Middle frontal gyrus (tissue), 1 donor: ENCODE measurements at regions not wholly inside any gene's neighbourhood (a gene's known extent, or its start where the extent isn't known, plus 50 kb on each side); places are given as distances from the start of the nearest gene placed in this dataset.
"Not testable (repeated sequence)": the region's sequence is repeated elsewhere in the genome, so short reads cannot be mapped to it uniquely, and the experiment has no call there.

ENCODE experiments used
- DNase-seq: peaks from one replicate; pipeline ENCODE4 v3.0.0-alpha.2; 2015; ENCODE audit warnings: low spot score; ENCODE audit errors: extremely low spot score

GRCh38 chr2:56510610-56511009 lies 326.8 kb downstream of the CCDC85A start:
- DNase-seq = no peak

DNA sequence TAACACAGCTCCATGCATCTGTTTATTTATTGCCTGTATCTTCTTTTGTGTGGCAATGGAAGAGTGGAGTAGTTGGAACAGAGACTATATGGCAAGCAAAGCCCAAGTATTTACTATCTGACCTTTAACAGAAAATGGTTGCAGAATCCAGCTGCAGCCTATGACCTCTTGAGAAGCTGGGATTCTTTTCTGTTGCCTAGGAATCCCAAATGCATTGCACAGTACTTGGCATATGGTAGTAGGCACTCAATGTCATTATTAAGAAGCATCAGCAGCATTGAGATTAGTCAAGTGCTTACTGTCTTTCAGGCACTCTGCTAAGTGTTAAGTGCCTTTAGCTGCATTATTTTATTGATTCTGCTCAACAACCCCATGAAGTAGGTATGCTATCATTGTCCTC lies 331.6 kb downstream of the CCDC85A start:
- no peak for DNase-seq

- no peak for DNase-seq
Measured at GRCh38 chr2:56519806-56520205, 336.0 kb downstream of the CCDC85A start.

DNA sequence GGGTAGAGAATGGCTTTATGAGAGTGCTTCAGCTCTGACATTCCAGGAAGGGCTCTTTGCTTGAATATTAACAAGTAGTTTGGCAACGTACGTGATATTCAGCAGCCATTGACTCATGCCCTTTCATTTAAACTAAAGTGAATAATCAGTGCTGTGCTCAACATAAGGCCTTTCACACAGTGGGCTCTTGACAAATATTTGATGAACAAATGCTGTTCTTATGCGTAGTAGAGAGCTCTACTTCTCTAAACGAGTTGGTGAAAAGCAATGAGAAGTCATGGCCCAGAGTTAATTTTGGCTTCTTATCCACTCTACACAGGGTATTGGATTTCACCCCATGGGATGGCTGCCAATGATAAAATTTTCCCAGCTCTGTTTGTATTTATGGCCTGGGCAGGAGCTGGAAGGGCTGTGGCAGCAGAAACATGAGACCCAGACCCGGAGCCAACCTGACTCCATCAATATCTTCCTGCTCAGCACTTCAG lies 338.9 kb downstream of the CCDC85A start:
- DNase-seq = no peak

GRCh38 chr2:56523816-56524215 lies 340.0 kb downstream of the CCDC85A start:
- DNase-seq = no peak

DNA sequence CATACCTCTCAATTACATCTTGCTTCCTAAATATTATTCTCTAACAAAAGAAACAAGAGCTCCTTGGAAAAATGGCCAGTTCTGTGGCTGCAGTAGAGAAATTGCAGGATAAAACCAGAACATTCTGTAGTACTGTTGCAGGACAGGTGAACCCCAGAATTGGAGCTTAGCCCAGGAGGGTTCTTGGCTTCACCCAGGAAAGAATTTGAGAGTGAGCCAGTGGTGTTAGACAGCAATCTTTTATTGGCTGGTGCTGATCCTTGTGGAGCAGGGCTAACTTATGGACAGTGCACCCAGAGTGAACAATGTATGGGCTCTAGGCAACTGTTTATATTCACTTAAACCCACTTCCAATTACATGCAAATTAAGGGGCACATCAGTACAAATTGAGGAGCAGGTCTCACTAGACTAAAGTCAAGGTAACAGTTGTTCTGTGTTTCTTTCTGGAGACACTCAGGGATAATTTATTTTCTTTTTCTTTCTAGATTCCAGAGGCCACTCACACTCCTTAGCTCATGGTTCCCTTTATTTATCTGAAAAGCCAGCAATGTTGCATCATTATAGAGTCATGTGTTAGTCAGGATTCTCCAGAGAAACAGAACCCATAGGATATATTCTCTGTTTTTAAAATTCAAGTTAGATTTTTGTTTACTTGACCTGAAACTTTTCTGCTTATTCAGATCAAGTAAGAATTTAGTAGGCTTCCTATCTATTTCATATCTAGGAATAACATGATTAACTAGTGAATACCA lies 348.1 kb downstream of the CCDC85A start:
- no peak for DNase-seq

DNA sequence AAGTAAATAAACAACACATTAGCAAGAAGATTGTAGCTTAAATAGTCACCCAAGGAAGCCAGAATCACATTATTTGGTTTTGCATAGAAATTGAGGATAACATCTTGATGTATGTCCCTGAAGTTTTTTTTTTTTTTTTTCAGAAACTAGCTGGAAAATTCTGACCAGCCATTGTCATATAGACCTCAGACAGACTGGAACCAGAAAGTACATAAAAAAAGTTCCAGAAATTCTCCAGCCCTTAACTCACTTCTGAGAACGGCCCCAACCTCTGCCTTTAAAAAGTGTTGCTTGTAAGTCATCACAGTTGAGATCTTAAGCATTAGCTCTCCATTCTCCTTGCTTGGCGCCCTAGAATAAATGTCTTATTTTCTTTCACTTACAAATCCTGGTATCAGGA lies 350.5 kb downstream of the CCDC85A start:
- no peak for DNase-seq

DNA sequence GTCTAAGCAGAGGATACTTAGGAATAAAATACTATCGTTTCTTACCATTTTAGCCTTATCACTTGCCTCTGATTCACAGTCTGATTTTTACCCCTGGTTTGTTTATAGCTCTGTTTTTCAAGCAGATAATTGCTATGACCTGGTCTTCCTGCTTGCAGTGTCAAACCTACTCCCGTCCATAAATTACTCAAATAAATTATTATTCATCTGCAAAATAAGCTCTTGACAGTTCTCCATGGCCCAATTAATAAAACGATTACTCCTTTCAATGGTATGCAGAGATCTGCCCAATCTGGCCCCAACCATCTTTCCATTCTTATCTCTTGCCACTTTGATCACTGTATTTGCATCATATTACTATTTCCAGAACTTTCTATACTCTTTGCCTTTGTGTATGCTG lies 354.0 kb downstream of the CCDC85A start:
- DNase-seq = no peak

GRCh38 chr2:56539618-56540017 lies 355.8 kb downstream of the CCDC85A start:
- DNase-seq = no peak

DNA sequence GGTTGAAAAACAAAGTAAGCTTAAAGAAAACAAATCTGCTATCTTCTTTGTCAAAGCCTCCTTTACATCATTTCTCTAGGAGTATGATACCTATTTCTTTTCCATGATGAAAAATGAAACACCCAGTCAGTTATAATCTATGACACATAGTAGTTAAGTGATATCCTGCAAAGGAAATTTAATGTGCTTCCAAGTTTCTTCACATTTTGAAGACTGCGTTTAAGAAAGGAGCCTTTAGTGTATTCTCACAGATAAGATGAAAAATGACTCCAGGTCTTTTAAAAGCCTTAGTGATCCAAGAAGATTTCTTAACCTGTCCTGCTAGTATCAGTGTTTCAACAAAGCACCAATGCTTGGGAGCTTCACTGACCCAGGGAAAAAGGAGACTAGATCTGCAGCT lies 356.7 kb downstream of the CCDC85A start:
- no peak for DNase-seq

GRCh38 chr2:56540916-56541315 lies 357.1 kb downstream of the CCDC85A start:
- DNase-seq = no peak

- no peak for DNase-seq
Measured at GRCh38 chr2:56542213-56542612, 358.4 kb downstream of the CCDC85A start.

GRCh38 chr2:56565143-56565542 lies 381.4 kb downstream of the CCDC85A start:
- DNase-seq = no peak

DNA sequence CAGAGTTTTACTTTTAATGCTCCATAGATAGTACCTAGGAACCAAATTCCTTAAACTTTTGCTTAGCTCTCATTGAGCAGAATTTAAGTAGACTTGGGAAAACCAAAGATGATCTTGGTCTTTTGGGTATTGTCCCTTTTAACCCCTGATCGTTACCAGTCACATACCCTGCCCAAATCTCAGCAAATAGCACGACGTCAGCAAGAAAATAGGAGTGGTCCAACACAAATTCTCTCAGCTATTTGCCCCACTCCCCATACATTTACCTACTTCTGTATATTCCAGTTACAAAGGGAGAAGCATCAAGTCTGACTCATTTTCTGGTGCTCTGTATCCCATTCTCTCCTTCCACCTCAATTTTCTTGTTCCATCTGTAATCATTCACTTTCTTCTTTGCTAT lies 387.3 kb downstream of the CCDC85A start:
- DNase-seq = no peak

DNA sequence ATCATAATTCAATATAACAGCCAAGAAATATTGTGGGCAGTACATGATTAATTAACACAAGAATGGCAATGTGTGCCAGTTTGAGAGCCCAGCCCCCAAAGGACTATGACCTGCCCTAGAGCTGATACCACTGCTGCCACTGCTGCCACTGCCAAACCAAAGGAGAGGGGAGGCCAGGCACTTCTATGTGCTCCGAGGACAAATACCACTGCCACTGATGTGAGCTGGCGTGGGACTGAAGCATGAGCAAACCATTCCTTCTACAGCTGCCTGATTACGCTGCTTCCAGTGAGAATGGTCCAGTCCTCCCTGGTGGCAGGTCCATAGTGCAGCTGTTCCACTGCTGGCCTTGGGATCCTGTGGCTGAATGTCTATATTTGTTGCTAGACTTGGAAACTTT lies 392.2 kb downstream of the CCDC85A start:
- DNase-seq = no peak

DNA sequence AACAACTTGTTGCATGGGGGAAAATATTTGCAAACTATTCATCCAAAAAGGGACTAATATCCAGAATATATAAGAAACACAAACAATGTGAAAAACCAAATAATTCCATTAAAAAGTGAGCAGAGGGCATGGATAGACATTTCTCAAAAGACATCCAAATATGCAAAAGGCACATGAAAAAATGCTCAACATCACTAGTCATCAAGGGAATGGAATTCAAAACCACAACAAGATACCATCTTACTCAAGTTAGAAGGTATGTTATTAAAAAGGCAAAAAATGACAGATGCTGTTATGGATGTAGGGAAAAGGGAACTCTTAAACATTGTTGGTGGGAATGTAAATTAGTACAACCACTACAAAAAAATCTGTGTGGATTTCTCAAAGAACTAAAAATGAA lies 396.5 kb downstream of the CCDC85A start:
- no peak for DNase-seq

DNA sequence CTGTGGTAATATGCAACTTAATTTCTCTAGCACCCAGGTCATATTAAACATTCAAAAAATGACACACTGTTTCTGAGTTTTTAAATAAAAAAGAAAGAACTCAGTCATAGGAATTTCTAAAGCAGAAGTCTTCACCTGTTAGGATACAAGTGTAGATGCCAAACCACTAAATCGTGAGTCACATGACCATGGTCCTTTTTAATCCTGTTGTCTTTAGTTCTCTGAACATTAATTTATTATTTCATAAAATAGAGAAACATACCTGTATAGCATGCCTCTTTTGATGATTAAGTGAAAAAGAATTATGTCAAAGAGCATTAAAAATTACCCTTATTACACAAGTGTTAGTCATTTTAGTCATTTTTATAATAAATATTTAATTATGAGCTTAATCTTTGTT lies 398.8 kb downstream of the CCDC85A start:
- DNase-seq = no peak

GRCh38 chr2:56583796-56584315 lies 400.1 kb downstream of the CCDC85A start:
- DNase-seq = no peak

DNA sequence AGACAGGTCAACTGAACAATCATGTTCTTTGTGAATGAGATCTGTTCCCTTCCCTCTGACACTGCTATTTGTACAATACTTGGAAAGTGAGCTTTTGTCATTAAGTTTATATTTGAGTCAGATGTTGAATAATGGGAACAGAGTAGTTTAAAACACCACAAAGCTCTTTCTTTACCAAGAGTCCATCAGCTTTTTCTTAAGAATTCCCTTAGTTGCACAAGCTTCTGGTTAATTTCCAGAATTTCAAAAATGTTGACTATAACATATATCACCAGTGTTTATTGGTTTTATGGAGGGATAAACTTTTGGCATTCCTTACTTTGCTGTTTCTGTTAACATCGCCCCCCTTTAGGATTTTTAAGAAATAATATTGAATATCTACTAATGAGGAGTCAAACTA lies 403.7 kb downstream of the CCDC85A start:
- DNase-seq = no peak

DNA sequence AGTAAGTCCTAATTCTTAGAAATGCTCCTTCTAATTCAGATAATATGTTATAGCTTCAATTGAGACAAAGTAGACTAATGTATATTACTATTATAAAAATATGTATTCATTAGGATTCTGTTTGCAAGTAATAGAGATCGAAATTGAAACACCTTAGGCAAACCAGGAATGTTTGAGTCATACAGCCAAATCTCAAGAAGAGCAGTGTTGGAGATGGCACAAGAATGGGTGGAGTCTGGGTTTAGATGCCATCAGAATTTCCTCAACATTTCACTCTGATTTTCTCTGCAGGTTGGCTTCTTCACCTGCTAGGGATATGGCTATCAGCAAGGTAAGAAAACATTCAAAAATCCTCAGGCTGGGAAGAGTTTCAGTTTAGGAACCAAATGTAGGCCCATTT lies 405.4 kb downstream of the CCDC85A start:
- no peak for DNase-seq

DNA sequence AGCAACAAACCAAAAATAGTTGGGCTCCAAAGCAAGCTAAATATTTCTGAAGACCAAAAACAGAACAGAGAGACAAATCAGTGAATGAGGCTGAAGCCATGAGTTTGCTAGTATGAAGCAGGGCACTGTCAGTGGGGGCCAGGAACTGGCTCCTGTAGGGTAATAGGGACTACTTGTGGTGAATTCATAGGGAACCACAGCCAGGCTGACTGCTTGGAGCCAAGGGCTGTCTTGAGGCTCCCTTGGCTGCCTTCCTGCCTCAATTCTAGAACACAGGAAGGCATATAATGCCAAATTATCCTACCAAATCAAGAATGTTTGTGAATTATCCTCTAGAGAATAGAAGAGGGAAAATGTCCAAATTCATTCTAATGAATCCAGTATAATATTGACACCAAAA lies 406.0 kb downstream of the CCDC85A start:
- DNase-seq = no peak

DNA sequence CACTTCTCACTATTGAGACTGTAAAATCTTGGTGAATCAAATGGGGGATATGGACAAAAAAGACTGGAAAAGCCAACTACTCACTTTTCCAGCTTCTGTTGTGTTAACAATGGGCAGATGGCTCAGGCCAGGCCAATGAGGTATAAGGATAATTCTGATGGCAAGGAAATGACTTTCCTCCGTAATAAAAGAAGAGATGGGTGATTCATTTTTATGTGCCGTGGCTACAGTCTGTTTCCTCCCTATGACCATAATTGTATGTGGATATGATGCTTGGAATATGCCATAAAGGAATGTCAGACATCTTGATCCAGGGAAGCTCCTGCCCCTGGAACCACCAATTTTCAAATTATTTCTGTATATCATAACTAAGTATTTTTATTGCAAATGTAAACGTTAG lies 406.8 kb downstream of the CCDC85A start:
- DNase-seq = no peak

DNA sequence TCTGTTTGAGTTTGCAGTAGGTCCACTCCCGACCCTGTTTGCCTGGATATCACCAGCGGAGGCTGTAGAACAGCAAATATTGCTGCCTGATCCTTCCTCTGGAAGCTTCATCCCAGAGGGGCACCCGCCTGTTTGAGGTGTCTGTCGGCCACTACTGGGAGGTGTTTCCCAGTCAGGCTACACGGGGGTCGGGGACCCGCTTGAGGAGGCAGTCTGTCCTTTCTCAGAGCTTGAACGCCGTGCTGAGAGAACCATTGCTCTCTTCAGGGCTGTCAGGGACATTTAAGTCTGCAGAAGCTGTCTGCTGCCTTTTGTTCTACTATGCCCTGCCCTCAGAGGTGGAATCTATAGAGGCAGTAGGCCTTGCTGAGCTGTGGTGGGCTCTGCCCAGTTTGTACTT lies 422.3 kb downstream of the CCDC85A start:
- DNase-seq = not testable (repeated sequence)
